GM23338 (cell line): ENCODE measurements at regions not wholly inside any gene's neighbourhood (a gene's known extent, or its start where the extent isn't known, plus 50 kb on each side); places are given as distances from the start of the nearest gene placed in this dataset.
A peak's percentile ranks its signal among the peaks of the same experiment; 100 is the strongest.

ENCODE experiments used
- ATAC-seq: fragments of 200-7000 bp; cut with Tn5 transposase; 3 replicates; pipeline ENCODE4 v1.9.1; 2020
- DNase-seq: peaks from one replicate; pipeline ENCODE4 v3.0.0-alpha.2; 2015; ENCODE audit warnings: low spot score
- H2AFZ ChIP-seq: fragments of 200-600 bp; sonication (generic); 2 replicates; pipeline ENCODE4 v1.8.0; 2016; ENCODE audit warnings: antibody characterized with exemption, mild to moderate bottlenecking, moderate library complexity
- H3F3A ChIP-seq: fragments of 200-600 bp; sonication (generic); replicated peaks from 2 replicates; pipeline ENCODE4 v1.8.0; 2017; ENCODE audit warnings: antibody characterized with exemption, mixed run types, low read depth
- H3K27ac ChIP-seq: fragments of 200-600 bp; sonication (generic); 2 replicates; pipeline ENCODE4 v1.6.1; 2016; ENCODE audit warnings: low read depth
- H3K27me3 ChIP-seq: fragments of 200-600 bp; sonication (generic); 2 replicates; pipeline ENCODE4 v1.8.0; 2016; ENCODE audit warnings: mild to moderate bottlenecking, mixed run types, moderate library complexity; ENCODE audit not compliant: insufficient read depth
- H3K36me3 ChIP-seq: fragments of 200-600 bp; sonication (generic); 2 replicates; pipeline ENCODE4 v1.8.0; 2016; ENCODE audit warnings: mild to moderate bottlenecking; ENCODE audit not compliant: insufficient read depth
- H3K4me1 ChIP-seq: fragments of 200-600 bp; sonication (generic); 2 replicates; pipeline ENCODE4 v1.8.0; 2016; ENCODE audit warnings: mild to moderate bottlenecking, moderate library complexity; ENCODE audit not compliant: insufficient read depth
- H3K4me2 ChIP-seq: fragments of 200-600 bp; sonication (generic); 2 replicates; pipeline ENCODE4 v1.7.1; 2017; ENCODE audit warnings: mixed run types
- H3K4me3 ChIP-seq: fragments of 200-600 bp; sonication (generic); 2 replicates; pipeline ENCODE4 v1.6.1; 2016; ENCODE audit warnings: mixed run types
- H3K79me2 ChIP-seq: fragments of 200-600 bp; sonication (generic); replicated peaks from 2 replicates; pipeline ENCODE4 v1.8.0; 2017; ENCODE audit warnings: mild to moderate bottlenecking; ENCODE audit not compliant: insufficient read depth
- H3K9me2 ChIP-seq: fragments of 200-600 bp; sonication (generic); 2 replicates; pipeline ENCODE4 v1.8.0; 2017; ENCODE audit not compliant: insufficient read depth
- H4K20me1 ChIP-seq: fragments of 200-600 bp; sonication (generic); replicated peaks from 2 replicates; pipeline ENCODE4 v1.8.0; 2017; ENCODE audit warnings: mild to moderate bottlenecking; ENCODE audit not compliant: insufficient read depth
- H3K27ac Mint-ChIP-seq: 2 replicates; pipeline ENCODE4 v1.8.0; 2020; ENCODE audit warnings: inconsistent platforms, mild to moderate bottlenecking, moderate library complexity, mixed read lengths
- H3K27me3 Mint-ChIP-seq: 3 replicates; pipeline ENCODE4 v1.8.0; 2022; ENCODE audit warnings: low read depth, mild to moderate bottlenecking, moderate library complexity, mixed read lengths, inconsistent platforms; ENCODE audit not compliant: insufficient read depth, poor library complexity
- H3K36me3 Mint-ChIP-seq: 3 replicates; pipeline ENCODE4 v1.8.0; 2021; ENCODE audit warnings: low read depth, mild to moderate bottlenecking, inconsistent platforms, moderate library complexity, mixed read lengths
- H3K4me1 Mint-ChIP-seq: 3 replicates; pipeline ENCODE4 v1.8.0; 2020; ENCODE audit warnings: mild to moderate bottlenecking, inconsistent platforms, mixed read lengths
- H3K4me3 Mint-ChIP-seq: 3 replicates; pipeline ENCODE4 v1.8.0; 2021; ENCODE audit warnings: moderate library complexity, mild to moderate bottlenecking, inconsistent platforms, mixed read lengths
- H3K9me3 Mint-ChIP-seq: 3 replicates; pipeline ENCODE4 v1.8.0; 2020; ENCODE audit warnings: moderate library complexity, mild to moderate bottlenecking, inconsistent platforms, mixed read lengths
- CREB1 ChIP-seq: fragments of 250-450 bp; sonication (Bioruptor Pico); IDR thresholded peaks from 2 replicates; pipeline ENCODE4 v1.5.0; 2020; ENCODE audit warnings: low read depth, mild to moderate bottlenecking, moderate library complexity
- CTCF ChIP-seq, 2 experiments: fragments of 200-600 bp in 1 of 2; sonication (generic) in 1 of 2; conservative IDR thresholded peaks; 2 replicates each; pipeline versions ENCODE4 v1.5.1 to v1.6.1; 2016 to 2017; ENCODE audit warnings: antibody characterized with exemption in 2 of 2, low read depth in 2 of 2, mild to moderate bottlenecking in 2 of 2, moderate library complexity in 1 of 2
- ETS1 ChIP-seq: IDR thresholded peaks from 2 replicates; pipeline ENCODE4 v1.6.1; 2016; ENCODE audit warnings: antibody characterized with exemption
- EZH2 ChIP-seq: fragments of 200-600 bp; sonication (generic); IDR thresholded peaks from one replicate; pipeline ENCODE4 v1.8.0; 2017; ENCODE audit warnings: antibody characterized with exemption, mild to moderate bottlenecking, low read depth; ENCODE audit not compliant: unreplicated experiment
- EZH2phosphoT487 ChIP-seq: fragments of 200-600 bp; sonication (generic); IDR thresholded peaks from one replicate; pipeline ENCODE4 v1.8.1; 2018; ENCODE audit warnings: antibody characterized with exemption; ENCODE audit not compliant: unreplicated experiment
- JUNB ChIP-seq: IDR thresholded peaks from one replicate; pipeline ENCODE4 v1.6.1; 2016; ENCODE audit warnings: antibody characterized with exemption; ENCODE audit not compliant: unreplicated experiment
- NANOG ChIP-seq: IDR thresholded peaks from 2 replicates; pipeline ENCODE4 v1.6.1; 2016; ENCODE audit warnings: antibody characterized with exemption, borderline replicate concordance
- POLR2AphosphoS5 ChIP-seq: IDR thresholded peaks from 2 replicates; pipeline ENCODE4 v1.6.1; 2016; ENCODE audit warnings: antibody characterized with exemption, low read depth
- REST ChIP-seq: IDR thresholded peaks from one replicate; pipeline ENCODE4 v1.6.1; 2018; ENCODE audit warnings: antibody characterized with exemption; ENCODE audit not compliant: unreplicated experiment
- STAT1 ChIP-seq: IDR thresholded peaks from one replicate; pipeline ENCODE4 v1.6.1; 2016; ENCODE audit warnings: antibody characterized with exemption; ENCODE audit not compliant: unreplicated experiment
- ZNF114 ChIP-seq: fragments of 250-450 bp; sonication (Bioruptor Pico); IDR thresholded peaks from 2 replicates; pipeline ENCODE4 v1.5.0; 2020; ENCODE audit warnings: mild to moderate bottlenecking, moderate library complexity
- ZNF331 ChIP-seq: fragments of 250-450 bp; sonication (Bioruptor Pico); IDR thresholded peaks from 2 replicates; pipeline ENCODE4 v1.5.0; 2020; ENCODE audit warnings: low read depth, mild to moderate bottlenecking, moderate library complexity
- ZNF462 ChIP-seq: fragments of 250-450 bp; sonication (Bioruptor Pico); IDR thresholded peaks from 2 replicates; pipeline ENCODE4 v1.5.0; 2020; ENCODE audit warnings: mild to moderate bottlenecking, moderate library complexity

GRCh38 chr3:75101329-75102147 lies 487.1 kb upstream of the CNTN3 start:
- Histone ChIP-seq H3K4me1 (peaks cover 8% of the 10 kb centered on the region), H3K4me2 (peak overlapping the region; percentile 70), H3K9me2 (no peaks in the 10 kb centered on the region; the same call in 1 of the 2 replicates), H3F3A (no peaks in the 10 kb centered on the region), H4K20me1 (no peaks in the 10 kb centered on the region), H3K4me3 (peak overlapping the region; percentile 37), H2AFZ (peak overlapping the region; percentile 95), H3K27me3 (no peaks in the 10 kb centered on the region), H3K79me2 (no peaks in the 10 kb centered on the region), H3K27ac (no peak overlapping the region), H3K36me3 (no peaks in the 10 kb centered on the region)
- Mint-ChIP-seq H3K4me1 (peaks cover 24% of the 10 kb centered on the region), H3K4me3 (peak overlapping the region; percentile 40; the same call in 1 of the 3 replicates), H3K27me3 (peaks cover 3% of the 10 kb centered on the region), H3K9me3 (peaks cover 34% of the 10 kb centered on the region), H3K27ac (peak overlapping the region; percentile 78; the same call in 1 of the 2 replicates), H3K36me3 (peaks cover 16% of the 10 kb centered on the region; the same call in 2 of the 3 replicates)
- no peak for TF ChIP-seq ETS1
- no peak for TF ChIP-seq JUNB
- TF ChIP-seq EZH2phosphoT487 = no peak
- TF ChIP-seq CTCF (conservative IDR thresholded peaks at IDR 0.05; ENCODE audit: low read depth in 2 of 2) = no peak
- no peak for TF ChIP-seq STAT1
- no peak for TF ChIP-seq ZNF331 (CRISPR knock-in tag)
- TF ChIP-seq EZH2 = no peak
- no peak for TF ChIP-seq NANOG
- TF ChIP-seq POLR2AphosphoS5 = no peak
- no peak for TF ChIP-seq CREB1 (CRISPR knock-in tag)
- no peak for TF ChIP-seq ZNF114 (CRISPR knock-in tag)
- TF ChIP-seq ZNF462 = no peak
- TF ChIP-seq REST = no peak
- ATAC-seq (peak; percentile 100), DNase-seq (peak; percentile 84)
